Renal cortical epithelial cell (primary cell): ENCODE measurements at regions not wholly inside any gene's neighbourhood (a gene's known extent, or its start where the extent isn't known, plus 50 kb on each side); places are given as distances from the start of the nearest gene placed in this dataset.

Experiments
- DNase-seq: peaks from one replicate; pipeline ENCODE4 v3.0.0-alpha.2; 2011; ENCODE audit warnings: low read depth

DNA sequence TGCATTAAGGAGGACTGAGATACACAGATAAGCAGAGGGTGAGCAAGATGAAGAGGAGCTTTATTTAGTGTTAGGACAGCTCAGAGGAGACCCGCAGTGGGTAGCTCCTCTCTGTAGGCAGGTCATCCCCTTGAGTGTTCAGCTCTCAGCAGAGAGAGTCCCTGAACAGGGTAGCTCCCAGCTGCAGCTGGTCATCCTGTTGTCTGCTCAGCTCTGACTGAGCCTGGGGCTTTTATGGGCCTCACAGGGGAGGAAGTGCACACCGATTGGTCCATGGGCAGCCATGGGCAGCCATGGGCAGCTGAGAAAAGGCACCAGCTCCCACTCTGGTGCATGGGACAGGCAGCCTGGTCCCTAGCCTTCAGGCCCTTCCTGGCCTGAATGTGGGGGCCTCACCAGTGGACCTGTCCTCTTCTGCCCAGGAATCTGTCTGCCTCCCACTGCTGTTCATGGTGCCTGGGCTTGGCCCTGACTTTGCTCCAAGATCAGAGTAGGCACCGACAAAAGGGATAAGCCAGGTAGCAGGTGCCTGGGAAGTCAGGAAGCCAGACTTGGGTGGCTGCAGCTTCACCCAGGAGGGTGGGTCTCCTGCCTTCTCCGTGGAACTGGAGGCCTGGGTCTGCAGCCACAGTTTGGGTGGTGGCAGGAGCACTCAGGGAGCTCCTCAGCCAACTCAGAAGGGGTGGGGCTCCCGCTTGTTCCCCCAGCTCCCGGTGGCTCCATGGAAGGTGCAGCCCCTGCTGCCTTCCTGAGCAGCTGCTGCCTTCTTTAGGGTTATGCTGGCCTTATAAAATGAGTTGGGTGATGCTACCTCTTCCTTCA lies 54.7 kb downstream of the MYEOV start:
- DNase-seq: no peak

DNA sequence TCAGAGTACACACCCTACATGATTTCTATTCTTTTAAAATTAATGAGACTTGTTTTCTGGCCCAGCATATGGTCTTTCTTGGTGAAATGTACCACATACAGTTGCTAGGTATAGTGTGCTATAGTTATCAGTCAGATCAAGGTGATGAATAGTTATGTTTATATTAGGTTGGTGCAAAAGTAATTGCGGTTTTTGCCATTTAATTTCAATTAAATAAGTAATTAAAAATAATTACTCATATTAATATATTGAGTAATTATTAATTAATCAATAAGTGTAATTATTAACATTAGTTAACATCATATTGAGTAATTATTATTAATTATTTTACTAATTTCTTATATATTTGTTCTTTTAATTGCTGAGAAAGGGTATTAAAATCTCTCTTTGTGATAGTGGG lies 56.1 kb downstream of the MYEOV start:
- DNase-seq: no peak

DNA sequence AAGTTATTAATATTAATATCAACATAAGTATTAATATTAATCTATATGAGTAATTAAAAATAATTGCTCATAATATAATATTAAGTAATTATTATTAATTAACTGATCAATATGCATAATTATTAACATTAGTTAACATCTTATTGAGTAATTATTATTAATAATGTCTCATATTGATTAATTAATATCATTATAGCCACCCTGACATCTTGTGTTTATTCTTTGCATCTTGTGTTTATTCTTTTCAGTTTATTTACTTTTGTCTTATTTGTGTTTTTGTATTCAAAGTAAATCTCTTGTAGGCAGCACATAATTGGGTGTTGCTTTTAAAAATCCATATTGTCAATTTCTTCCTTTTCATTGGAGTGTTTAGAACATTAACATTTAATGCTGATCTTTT lies 56.6 kb downstream of the MYEOV start:
- no peak for DNase-seq

DNA sequence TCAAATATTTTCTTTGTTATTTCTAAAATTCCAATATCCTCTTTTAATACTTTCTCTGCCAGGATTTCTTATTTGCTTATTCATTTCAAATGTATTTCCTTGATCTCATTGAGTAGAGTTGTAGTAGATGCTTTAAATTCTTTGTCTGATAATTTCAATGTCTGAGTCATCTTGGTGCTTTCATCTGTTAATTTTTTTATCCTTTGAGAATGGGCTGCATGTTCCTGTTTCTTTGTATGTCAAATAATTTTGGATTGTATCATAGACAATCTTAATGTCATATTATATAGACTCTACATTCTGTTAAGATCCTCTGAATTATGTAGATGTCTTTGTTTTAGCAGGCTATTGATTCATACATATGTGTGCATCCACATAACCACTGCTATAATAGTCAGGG lies 57.5 kb downstream of the MYEOV start:
- peak; percentile 75 for DNase-seq

DNA sequence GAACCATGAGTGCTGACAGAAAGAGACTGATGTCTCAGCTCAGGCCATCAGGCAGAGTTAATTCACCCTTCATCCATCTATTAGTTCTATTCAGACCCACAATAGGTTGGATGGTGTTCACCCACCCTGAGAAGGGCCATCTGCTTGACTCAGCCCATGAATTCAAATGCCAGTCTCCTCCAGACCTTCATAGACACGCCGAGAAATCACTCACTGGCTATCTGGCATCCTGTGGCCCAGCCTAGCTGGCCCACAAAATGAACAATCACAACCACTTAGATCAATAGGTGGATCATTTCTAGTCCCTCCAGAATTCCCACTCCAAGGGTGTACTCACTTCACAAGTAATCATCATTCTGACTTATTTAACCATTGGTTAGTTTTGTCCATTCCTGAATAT lies 58.2 kb downstream of the MYEOV start:
- DNase-seq: no peak

- peak; percentile 84 for DNase-seq
Measured at GRCh38 chr11:69352715-69353319, 58.9 kb downstream of the MYEOV start.

DNA sequence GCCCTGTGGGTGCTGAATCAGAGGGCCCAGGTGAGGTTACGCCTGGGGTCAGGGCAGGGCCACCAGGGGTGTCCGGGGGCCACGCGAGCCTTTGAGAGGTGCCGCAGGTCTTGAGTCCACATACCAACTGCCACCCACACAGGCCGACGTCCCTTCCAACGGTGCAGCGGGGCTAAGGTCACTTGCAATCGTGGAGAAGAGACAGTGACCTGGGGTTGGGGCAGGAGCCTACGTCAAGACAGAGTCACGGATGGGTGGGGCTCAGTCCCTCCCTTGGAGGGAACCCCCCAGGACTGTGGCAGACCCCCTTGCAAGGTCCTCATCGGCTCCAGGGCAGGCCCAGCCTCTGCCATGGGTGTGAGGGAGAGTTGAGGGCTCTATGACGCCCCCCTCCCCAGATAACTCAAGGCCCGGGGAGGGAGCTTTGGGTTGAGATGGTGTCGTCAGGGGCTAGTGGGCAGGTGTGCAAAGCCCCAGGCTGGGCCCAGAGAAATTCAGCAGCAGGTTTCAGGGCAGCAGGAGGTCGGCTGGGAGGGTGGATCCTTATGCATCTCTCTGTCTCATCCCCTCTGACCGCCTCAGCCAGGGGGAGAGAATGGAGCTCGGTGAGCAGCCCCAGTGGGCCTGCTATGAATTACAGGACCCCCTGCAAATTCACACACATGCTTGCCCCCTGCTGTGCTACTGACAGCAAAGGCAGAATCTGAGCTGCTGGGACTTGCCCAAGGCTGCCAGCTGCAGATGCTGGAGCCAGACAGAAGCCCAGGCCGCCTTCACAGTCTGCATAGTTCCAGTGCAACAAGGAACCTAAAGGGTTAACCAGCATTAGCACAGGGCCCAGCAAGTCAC lies 60.0 kb downstream of the MYEOV start:
- DNase-seq: no peak

DNA sequence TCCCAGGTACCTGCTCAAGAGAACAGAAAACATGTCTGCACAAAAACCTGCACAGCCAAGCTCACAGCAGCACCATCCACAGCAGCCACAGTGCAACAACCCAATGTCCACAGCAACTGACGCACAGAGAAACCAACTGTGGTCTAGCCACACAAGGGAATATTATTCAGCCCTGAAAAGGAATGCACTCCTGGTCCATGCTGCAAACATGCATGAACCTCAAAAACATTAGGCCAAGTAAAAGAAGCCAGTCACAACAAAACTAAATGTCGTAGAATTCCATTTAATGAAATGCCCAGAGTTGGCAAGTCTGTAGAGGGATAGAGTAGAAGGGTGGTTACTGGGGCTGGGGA lies 60.6 kb downstream of the MYEOV start:
- no peak for DNase-seq

GRCh38 chr11:69355346-69355940 lies 61.5 kb downstream of the MYEOV start:
- no peak for DNase-seq

GRCh38 chr11:69355959-69356702 lies 62.2 kb downstream of the MYEOV start:
- DNase-seq: no peak

- DNase-seq: no peak
Measured at GRCh38 chr11:69356703-69357457, 62.9 kb downstream of the MYEOV start.

DNA sequence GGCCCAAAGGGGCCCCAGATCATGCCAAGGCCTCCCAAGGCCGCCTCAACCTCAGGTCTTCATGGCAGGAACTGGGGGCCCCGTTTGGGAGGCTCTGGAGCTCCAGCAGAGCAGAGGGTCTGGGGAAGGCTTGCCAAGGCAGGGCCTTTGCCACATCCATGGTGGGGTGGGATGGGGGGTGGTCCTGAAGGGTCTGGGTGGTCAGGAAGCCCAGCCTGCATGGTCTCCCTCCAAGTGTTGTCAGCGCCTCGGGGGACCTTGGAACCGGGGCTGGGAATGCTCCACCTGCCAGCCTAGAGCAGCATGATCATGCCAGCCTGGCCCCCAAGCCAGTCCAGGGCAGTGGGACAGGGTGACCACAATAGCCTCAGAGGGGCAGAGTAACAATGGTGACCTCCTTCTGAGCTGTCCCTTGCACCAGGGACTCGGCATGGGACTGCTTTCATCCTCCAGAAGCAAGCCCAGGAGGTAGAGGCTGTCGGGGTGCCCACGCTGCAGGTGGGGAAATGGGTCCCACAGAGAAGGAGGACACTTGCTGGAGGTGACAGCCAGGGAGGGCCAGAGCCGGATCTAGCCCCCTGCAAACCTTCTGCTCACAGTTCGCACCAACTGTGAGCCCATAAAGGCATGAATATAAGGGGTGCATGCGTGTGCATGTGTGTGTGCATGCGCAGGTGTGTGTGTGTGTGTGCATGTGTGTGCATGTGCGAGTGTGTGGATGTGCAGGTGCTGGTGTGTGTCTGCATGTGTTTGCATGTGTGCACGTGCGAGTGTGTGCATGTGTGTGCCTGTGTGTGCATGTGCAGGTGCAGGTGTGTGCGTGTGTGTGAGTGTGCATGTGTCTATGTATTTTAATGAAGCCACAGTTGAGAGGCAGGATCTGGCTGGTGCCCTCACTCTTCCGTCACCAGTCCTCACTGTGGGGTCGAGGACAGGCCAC lies 63.8 kb downstream of the MYEOV start:
- no peak for DNase-seq

- DNase-seq: no peak
Measured at GRCh38 chr11:69358398-69359020, 64.6 kb downstream of the MYEOV start.

DNA sequence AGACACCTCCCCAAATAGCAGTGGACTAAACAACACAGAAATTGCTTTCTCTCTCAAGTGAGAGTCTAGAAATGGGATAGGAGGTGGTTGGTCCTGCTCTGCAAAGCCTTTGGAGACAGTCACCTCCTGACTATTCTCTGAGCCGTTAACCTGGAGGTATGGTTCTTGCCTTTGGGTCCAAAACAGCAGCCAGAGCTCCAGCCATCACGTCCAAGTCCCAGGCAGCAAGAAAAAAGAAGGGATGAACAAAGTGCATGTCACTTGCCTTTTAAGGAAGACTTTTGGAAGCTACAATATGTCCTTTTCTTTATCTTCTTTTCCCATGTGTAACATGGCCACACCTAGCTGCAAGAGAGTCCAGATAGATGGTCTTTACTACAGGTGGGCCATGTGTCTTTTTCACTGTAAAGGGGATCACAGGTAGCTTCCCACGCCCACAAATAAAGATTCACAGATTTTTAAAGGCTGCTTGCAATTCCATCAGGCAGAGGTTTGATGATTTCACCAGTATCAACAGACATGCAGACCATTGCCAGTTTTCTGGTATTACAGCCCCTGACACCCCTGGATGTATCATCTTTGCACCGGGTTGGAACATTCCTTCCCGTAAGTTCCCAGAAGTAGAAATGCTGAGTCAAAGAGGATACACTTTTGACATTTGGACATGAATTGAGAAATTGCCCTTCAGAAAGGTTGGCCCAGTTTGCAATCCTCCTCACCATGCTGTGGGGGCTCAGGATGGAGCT lies 66.0 kb downstream of the MYEOV start:
- no peak for DNase-seq

DNA sequence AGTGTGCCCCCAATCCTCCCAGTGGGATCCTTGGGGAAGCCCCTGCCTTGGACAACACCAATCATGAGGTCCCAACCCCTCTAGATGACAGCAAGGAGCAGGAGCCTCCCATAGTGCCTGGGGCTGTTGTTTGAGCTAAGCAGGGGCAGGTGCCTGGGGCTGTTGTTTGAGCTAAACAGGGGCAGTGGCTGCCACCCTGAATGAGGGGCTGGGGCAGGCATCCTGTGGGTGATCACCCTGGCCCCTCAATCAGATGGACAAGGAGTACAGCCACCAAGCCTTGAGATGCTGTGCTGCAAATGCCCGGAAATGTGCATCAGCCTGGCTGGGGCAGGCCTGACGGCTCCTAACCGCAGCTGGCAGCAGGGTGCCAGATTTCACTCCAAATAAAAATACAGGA lies 66.7 kb downstream of the MYEOV start:
- DNase-seq: no peak

DNA sequence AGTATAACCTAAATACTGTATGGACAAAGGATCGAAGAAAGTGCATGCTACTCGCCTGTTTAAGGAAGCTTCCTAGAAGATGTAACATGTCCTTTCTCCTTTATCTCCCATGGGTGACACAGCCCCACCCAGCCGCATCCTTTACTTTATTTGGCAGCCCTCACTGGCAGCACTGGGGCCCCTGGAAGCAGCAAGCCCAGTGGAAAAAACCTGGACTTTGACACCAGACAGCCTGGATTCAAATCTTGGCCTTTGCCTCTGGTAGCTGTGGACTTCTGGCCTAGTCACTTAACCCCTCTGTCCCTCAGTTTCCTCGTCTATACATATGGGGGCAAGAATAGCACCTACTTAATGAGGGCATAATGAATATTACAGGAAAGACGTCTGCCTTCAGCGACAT lies 67.1 kb downstream of the MYEOV start:
- no peak for DNase-seq

- no peak for DNase-seq
Measured at GRCh38 chr11:69361466-69361865, 67.5 kb downstream of the MYEOV start.

DNA sequence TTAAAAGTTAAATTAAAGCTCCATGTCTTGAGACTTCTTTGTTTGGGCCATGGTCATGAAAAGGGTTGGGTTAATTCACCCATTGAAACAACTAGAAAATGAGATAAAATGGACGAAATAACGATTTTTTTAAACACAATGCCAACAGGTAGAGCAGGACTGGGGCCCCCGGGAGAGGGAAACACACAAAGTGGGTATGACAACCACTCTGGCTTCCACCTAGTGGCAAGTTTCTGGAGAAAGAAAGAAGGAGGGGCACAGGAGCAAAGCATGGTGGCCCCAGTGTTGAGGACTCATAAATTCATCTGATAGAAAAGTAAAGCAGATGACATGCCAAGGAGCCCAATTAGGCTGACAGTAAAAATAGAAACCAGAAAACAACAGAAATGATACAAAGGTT lies 68.4 kb downstream of the MYEOV start:
- no peak for DNase-seq

GRCh38 chr11:69364921-69365320 lies 71.0 kb downstream of the MYEOV start:
- DNase-seq: no peak
